Right atrium auricular region (tissue), 2 donors: ENCODE measurements at regions not wholly inside any gene's neighbourhood (a gene's known extent, or its start where the extent isn't known, plus 50 kb on each side); places are given as distances from the start of the nearest gene placed in this dataset.
"Not testable (repeated sequence)": the region's sequence is repeated elsewhere in the genome, so short reads cannot be mapped to it uniquely, and the experiment has no call there.

ENCODE experiments used
- DNase-seq: peaks from one replicate; pipeline ENCODE4 v3.0.0-alpha.2; 2019; ENCODE audit warnings: low spot score
- H3K27ac ChIP-seq, 2 donors: fragments of 200-600 bp; sonication (generic); 1 replicate in 1 of 2; 2 replicates in 1 of 2; pipeline ENCODE4 v1.5.1; 2016 to 2019
- H3K27me3 ChIP-seq, 2 donors: fragments of 200-600 bp; sonication (generic); one replicate each; pipeline versions ENCODE4 v1.5.1 to v1.6.0; 2017 to 2019
- H3K36me3 ChIP-seq: fragments of 200-600 bp; sonication (generic); one replicate; pipeline ENCODE4 v1.5.1; 2016
- H3K4me1 ChIP-seq, 2 donors: fragments of 200-600 bp; sonication (generic); one replicate each; pipeline versions ENCODE4 v1.5.1 to v1.6.0; 2017 to 2019
- H3K4me3 ChIP-seq, 2 donors: fragments of 200-600 bp; sonication (generic); 1 replicate in 1 of 2; 2 replicates in 1 of 2; pipeline ENCODE4 v1.5.1; 2017 to 2019; ENCODE audit warnings: mild to moderate bottlenecking in 1 of 2, moderate library complexity in 1 of 2
- H3K9me3 ChIP-seq, 2 donors: fragments of 200-600 bp; sonication (generic); one replicate each; pipeline ENCODE4 v1.5.1; 2019
- CTCF ChIP-seq, 2 donors: fragments of 200-600 bp; sonication (generic); IDR thresholded peaks; one replicate each; pipeline ENCODE4 v1.5.1; 2019; ENCODE audit warnings: antibody characterized with exemption in 2 of 2

- Histone ChIP-seq H3K36me3 (no peaks in the 10 kb centered on the region), H3K27me3 (no peaks in the 10 kb centered on the region), H3K4me3 (no peak overlapping the region), H3K27ac (no peak overlapping the region), H3K9me3 (no peaks in the 10 kb centered on the region), H3K4me1 (no peaks in the 10 kb centered on the region)
- no peak for DNase-seq
- TF ChIP-seq CTCF (IDR thresholded peaks at IDR 0.05) = no peak
These were observed 750.4 kb downstream of the EPHA4 start for GRCh38 chr2:220821683-220822082.

GRCh38 chr2:220823590-220823989 is 748.5 kb downstream of the EPHA4 start:
- not testable (repeated sequence) for H3K27ac ChIP-seq, DNase-seq, H3K36me3 ChIP-seq, H3K4me3 ChIP-seq, H3K4me1 ChIP-seq, H3K27me3 ChIP-seq, H3K9me3 ChIP-seq

DNA sequence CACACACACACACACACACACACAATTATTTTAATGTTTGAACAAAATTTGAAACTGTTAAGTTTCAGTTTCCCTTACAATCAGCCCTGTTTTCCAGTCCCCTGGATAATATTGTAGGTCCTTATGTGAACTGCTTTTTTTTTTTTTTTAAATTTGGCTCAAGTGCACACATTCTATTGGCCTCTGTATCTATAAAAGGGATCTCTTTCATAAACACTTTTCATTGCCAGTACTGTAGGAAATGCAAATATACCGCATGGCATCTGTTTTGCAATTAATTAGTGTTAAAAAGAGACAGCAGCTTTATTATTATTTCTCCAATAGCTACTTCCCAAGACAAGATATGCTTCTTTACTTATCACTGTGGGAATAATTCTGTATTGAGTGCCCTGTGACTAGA is 738.7 kb downstream of the EPHA4 start:
- Histone ChIP-seq H3K27me3 (no peaks in the 10 kb centered on the region), H3K4me1 (no peaks in the 10 kb centered on the region), H3K36me3 (no peaks in the 10 kb centered on the region), H3K9me3 (no peaks in the 10 kb centered on the region), H3K27ac (no peak overlapping the region), H3K4me3 (no peak overlapping the region)
- no peak for DNase-seq
- no peak for TF ChIP-seq CTCF (IDR thresholded peaks at IDR 0.05)

- no peak for TF ChIP-seq CTCF (IDR thresholded peaks at IDR 0.05)
- no peak overlapping the region for H3K4me3 ChIP-seq
- no peaks in the 10 kb centered on the region for H3K4me1 ChIP-seq
- DNase-seq = no peak
- no peaks in the 10 kb centered on the region for H3K36me3 ChIP-seq
- no peaks in the 10 kb centered on the region for H3K27me3 ChIP-seq
- H3K27ac ChIP-seq = no peak overlapping the region
- H3K9me3 ChIP-seq = no peaks in the 10 kb centered on the region
These were observed 736.5 kb downstream of the EPHA4 start for GRCh38 chr2:220835583-220835982.

- Histone ChIP-seq H3K4me1 (no peaks in the 10 kb centered on the region), H3K4me3 (no peak overlapping the region), H3K36me3 (no peaks in the 10 kb centered on the region), H3K27me3 (no peaks in the 10 kb centered on the region), H3K27ac (no peak overlapping the region), H3K9me3 (no peaks in the 10 kb centered on the region)
- no peak for TF ChIP-seq CTCF (IDR thresholded peaks at IDR 0.05)
- no peak for DNase-seq
These were observed 734.9 kb downstream of the EPHA4 start for GRCh38 chr2:220837226-220837625.

DNA sequence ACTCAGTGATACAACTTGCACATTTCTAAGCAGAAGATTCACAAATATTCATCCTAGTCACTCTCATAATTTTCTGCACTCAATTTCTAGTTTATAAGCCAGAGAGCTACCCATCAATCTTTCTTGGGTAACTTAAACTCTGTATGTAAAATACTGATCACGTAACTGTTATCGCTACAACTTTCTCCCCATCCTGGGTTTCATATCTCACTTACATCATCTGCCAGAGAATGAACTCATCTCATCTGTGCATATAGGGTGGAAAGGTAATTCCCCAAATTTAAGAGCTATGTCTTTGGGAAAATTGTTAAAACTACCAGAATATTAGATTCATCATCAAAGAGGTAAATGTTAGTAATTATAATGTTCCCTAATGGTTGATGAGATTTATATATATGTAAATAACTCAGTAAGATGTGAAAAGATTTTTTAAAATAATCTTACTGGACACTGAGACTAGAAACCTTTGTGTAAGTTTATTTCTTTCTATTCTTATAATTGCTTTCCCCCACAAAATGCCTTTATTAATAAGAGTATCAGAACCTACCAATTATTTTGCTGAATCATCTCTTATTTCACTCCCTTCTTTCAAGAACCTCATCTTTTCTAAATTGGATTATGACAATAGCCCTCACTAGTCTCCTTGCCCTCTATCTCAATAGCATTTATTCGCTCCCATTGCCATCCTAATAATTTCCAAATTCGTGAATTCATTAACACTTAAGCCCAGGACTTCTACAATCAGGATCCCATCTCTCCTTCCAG is 729.0 kb downstream of the EPHA4 start:
- DNase-seq = no peak
- Histone ChIP-seq H3K27me3 (no peaks in the 10 kb centered on the region), H3K27ac (no peak overlapping the region), H3K4me1 (no peaks in the 10 kb centered on the region), H3K9me3 (no peaks in the 10 kb centered on the region), H3K36me3 (no peaks in the 10 kb centered on the region), H3K4me3 (no peak overlapping the region)
- TF ChIP-seq CTCF (IDR thresholded peaks at IDR 0.05) = no peak
